ENCODE measurements at regions not wholly inside any gene's neighbourhood (a gene's known extent, or its start where the extent isn't known, plus 50 kb on each side); places are given as distances from the start of the nearest gene placed in this dataset.

- TF ChIP-seq POLR2A (IDR thresholded peaks at IDR 0.05): no peak
- no peak for TF ChIP-seq CTCF (IDR thresholded peaks at IDR 0.05)
Measured at GRCh38 chr9:14529054-14529453, 164.2 kb downstream of the ZDHHC21 start.

All from adrenal gland (tissue), 5 donors.